Neutrophil (primary cell): ENCODE measurements at regions not wholly inside any gene's neighbourhood (a gene's known extent, or its start where the extent isn't known, plus 50 kb on each side); places are given as distances from the start of the nearest gene placed in this dataset.

ENCODE experiments used
- H3K27ac ChIP-seq: fragments of 200-600 bp; sonication (generic); 2 replicates; pipeline ENCODE4 v1.5.1; 2016; ENCODE audit warnings: mild to moderate bottlenecking, moderate library complexity
- H3K27me3 ChIP-seq: fragments of 200-600 bp; sonication (generic); 2 replicates; pipeline ENCODE4 v1.6.0; 2016; ENCODE audit warnings: mild to moderate bottlenecking
- H3K36me3 ChIP-seq: fragments of 200-600 bp; sonication (generic); 2 replicates; pipeline ENCODE4 v1.5.1; 2017
- H3K4me1 ChIP-seq, 2 experiments: fragments of 200-600 bp in 1 of 2; sonication (generic) in 1 of 2; 1 replicate in 1 of 2; 2 replicates in 1 of 2; pipeline versions ENCODE4 v1.5.1 to v1.6.1; 2013 to 2016; ENCODE audit warnings: low read depth in 1 of 2, low read length in 1 of 2, mild to moderate bottlenecking in 1 of 2, moderate library complexity in 1 of 2; ENCODE audit not compliant: control insufficient read depth in 1 of 2, insufficient read depth in 1 of 2
- H3K4me3 ChIP-seq, 2 experiments: fragments of 200-600 bp in 1 of 2; sonication (generic) in 1 of 2; 1 replicate in 1 of 2; 2 replicates in 1 of 2; pipeline ENCODE4 v1.5.1; 2013 to 2016; ENCODE audit warnings: low read depth in 1 of 2, low read length in 1 of 2, mild to moderate bottlenecking in 1 of 2, moderate library complexity in 1 of 2
- H3K9me3 ChIP-seq: fragments of 200-600 bp; sonication (generic); 2 replicates; pipeline ENCODE4 v1.5.1; 2016
- CTCF ChIP-seq: fragments of 200-600 bp; sonication (generic); IDR thresholded peaks from 2 replicates; pipeline ENCODE4 v1.5.1; 2016; ENCODE audit warnings: antibody characterized with exemption

GRCh38 chr19:28305513-28305912, 907.4 kb downstream of the UQCRFS1 start:
- Histone ChIP-seq H3K4me3 (no peak overlapping the region), H3K36me3 (no peaks in the 10 kb centered on the region), H3K9me3 (no peaks in the 10 kb centered on the region), H3K4me1 (no peaks in the 10 kb centered on the region), H3K27me3 (no peaks in the 10 kb centered on the region), H3K27ac (no peak overlapping the region)
- no peak for TF ChIP-seq CTCF

- H3K27me3 ChIP-seq: no peaks in the 10 kb centered on the region
- TF ChIP-seq CTCF: no peak
- no peak overlapping the region for H3K4me3 ChIP-seq
- H3K4me1 ChIP-seq: no peaks in the 10 kb centered on the region
- H3K36me3 ChIP-seq: no peaks in the 10 kb centered on the region
- H3K9me3 ChIP-seq: no peaks in the 10 kb centered on the region
- no peak overlapping the region for H3K27ac ChIP-seq
These were observed 909.4 kb downstream of the UQCRFS1 start for GRCh38 chr19:28303502-28303901.

- Histone ChIP-seq H3K9me3 (no peaks in the 10 kb centered on the region), H3K27me3 (no peaks in the 10 kb centered on the region), H3K27ac (no peak overlapping the region), H3K4me1 (no peaks in the 10 kb centered on the region), H3K36me3 (no peaks in the 10 kb centered on the region), H3K4me3 (no peak overlapping the region)
- TF ChIP-seq CTCF: no peak
These were observed 911.0 kb downstream of the UQCRFS1 start for GRCh38 chr19:28301961-28302360.

- H3K4me1 ChIP-seq: no peaks in the 10 kb centered on the region
- TF ChIP-seq CTCF: no peak
These were observed 911.5 kb downstream of the UQCRFS1 start for GRCh38 chr19:28301463-28301862.

GRCh38 chr19:28299649-28300048, 913.3 kb downstream of the UQCRFS1 start:
- Histone ChIP-seq H3K27ac (no peak overlapping the region), H3K4me1 (no peaks in the 10 kb centered on the region), H3K9me3 (no peaks in the 10 kb centered on the region), H3K27me3 (no peaks in the 10 kb centered on the region), H3K36me3 (no peaks in the 10 kb centered on the region), H3K4me3 (no peak overlapping the region)
- no peak for TF ChIP-seq CTCF

More at GRCh38 chr19:28301463-28301862, 911.5 kb downstream of the UQCRFS1 start:
- Histone ChIP-seq H3K27me3 (no peaks in the 10 kb centered on the region), H3K9me3 (no peaks in the 10 kb centered on the region), H3K36me3 (no peaks in the 10 kb centered on the region), H3K4me3 (no peak overlapping the region), H3K27ac (no peak overlapping the region)

- no peak overlapping the region for H3K4me3 ChIP-seq
- no peak overlapping the region for H3K27ac ChIP-seq
- H3K4me1 ChIP-seq: no peaks in the 10 kb centered on the region
- H3K9me3 ChIP-seq: no peaks in the 10 kb centered on the region
- no peak for TF ChIP-seq CTCF
- no peaks in the 10 kb centered on the region for H3K36me3 ChIP-seq
- H3K27me3 ChIP-seq: no peaks in the 10 kb centered on the region
These were observed 915.3 kb downstream of the UQCRFS1 start for GRCh38 chr19:28297586-28298157.
